SK-N-MC (cell line): ENCODE measurements at regions not wholly inside any gene's neighbourhood (a gene's known extent, or its start where the extent isn't known, plus 50 kb on each side); places are given as distances from the start of the nearest gene placed in this dataset.

Experiments
- DNase-seq: peaks from one replicate; pipeline ENCODE4 v3.0.0-alpha.2; 2011; ENCODE audit warnings: low read depth, low spot score
- H3K27ac ChIP-seq: fragments of 200-600 bp; sonication (generic); 2 replicates; pipeline ENCODE4 v1.5.1; 2016; ENCODE audit warnings: mixed run types
- H3K36me3 ChIP-seq: fragments of 200-600 bp; sonication (generic); 2 replicates; pipeline ENCODE4 v1.6.1; 2017; ENCODE audit warnings: antibody characterized with exemption, low read length, mixed read lengths; ENCODE audit not compliant: insufficient read depth
- H3K4me3 ChIP-seq: fragments of 200-600 bp; sonication (generic); 2 replicates; pipeline ENCODE4 v1.5.1; 2016
- H3K9ac ChIP-seq: fragments of 200-600 bp; sonication (generic); 2 replicates; pipeline ENCODE4 v1.8.0; 2017; ENCODE audit warnings: mixed run types, mixed read lengths; ENCODE audit not compliant: insufficient read length
- H3K9me3 ChIP-seq: fragments of 200-600 bp; sonication (generic); 2 replicates; pipeline ENCODE4 v1.6.1; 2017; ENCODE audit warnings: low read depth, mild to moderate bottlenecking, antibody characterized with exemption, low read length, moderate library complexity, mixed read lengths
- EZH2 ChIP-seq: fragments of 200-600 bp; sonication (generic); IDR thresholded peaks from one replicate; pipeline ENCODE4 v1.6.1; 2017; ENCODE audit warnings: antibody characterized with exemption
- FOXP2 ChIP-seq: optimal IDR thresholded peaks from 2 replicates; pipeline ENCODE3; 2011; ENCODE audit warnings: mild to moderate bottlenecking, moderate library complexity; ENCODE audit not compliant: insufficient read depth; ENCODE audit errors: extremely low read length, control extremely low read depth
- POLR2AphosphoS5 ChIP-seq: IDR thresholded peaks from 2 replicates; pipeline ENCODE4 v1.6.1; 2012; ENCODE audit warnings: mild to moderate bottlenecking, low read depth, low read length, borderline replicate concordance

- no peaks in the 10 kb centered on the region for H3K9me3 ChIP-seq
- H3K4me3 ChIP-seq, result no peak overlapping the region
- no peak for DNase-seq
- H3K27ac ChIP-seq, result no peak overlapping the region
- TF ChIP-seq EZH2, result no peak
- TF ChIP-seq POLR2AphosphoS5, result no peak
- no peak for TF ChIP-seq FOXP2
- no peak overlapping the region for H3K9ac ChIP-seq
- H3K36me3 ChIP-seq, result no peaks in the 10 kb centered on the region
These were observed 1057.5 kb downstream of the LRFN5 start for GRCh38 chr14:42664190-42664589.

GRCh38 chr14:42654707-42655106 lies 1048.0 kb downstream of the LRFN5 start:
- no peak overlapping the region for H3K9ac ChIP-seq
- H3K9me3 ChIP-seq, result no peaks in the 10 kb centered on the region
- DNase-seq, result no peak
- TF ChIP-seq POLR2AphosphoS5 (no peak), FOXP2 (no peak), EZH2 (no peak)
- H3K36me3 ChIP-seq, result no peaks in the 10 kb centered on the region
- H3K27ac ChIP-seq, result no peak overlapping the region
- H3K4me3 ChIP-seq, result no peak overlapping the region

GRCh38 chr14:42642787-42643186 lies 1036.1 kb downstream of the LRFN5 start:
- Histone ChIP-seq H3K36me3 (no peaks in the 10 kb centered on the region), H3K4me3 (no peak overlapping the region), H3K27ac (no peak overlapping the region), H3K9me3 (no peaks in the 10 kb centered on the region), H3K9ac (no peak overlapping the region)
- DNase-seq, result no peak
- TF ChIP-seq POLR2AphosphoS5, result no peak
- no peak for TF ChIP-seq FOXP2
- TF ChIP-seq EZH2, result no peak

- Histone ChIP-seq H3K4me3 (no peak overlapping the region), H3K9ac (no peak overlapping the region), H3K27ac (0 out of 2 replicates have a peak overlapping the region, but pooled peaks have one; percentile 16), H3K9me3 (no peaks in the 10 kb centered on the region), H3K36me3 (no peaks in the 10 kb centered on the region)
- no peak for DNase-seq
- TF ChIP-seq POLR2AphosphoS5 (no peak), FOXP2 (no peak), EZH2 (no peak)
These were observed 1026.9 kb downstream of the LRFN5 start for GRCh38 chr14:42633504-42634095.

GRCh38 chr14:42629553-42629952 lies 1022.9 kb downstream of the LRFN5 start:
- Histone ChIP-seq H3K27ac (no peak overlapping the region), H3K9ac (no peak overlapping the region), H3K36me3 (no peaks in the 10 kb centered on the region), H3K4me3 (no peak overlapping the region), H3K9me3 (no peaks in the 10 kb centered on the region)
- no peak for DNase-seq
- TF ChIP-seq EZH2, result no peak
- TF ChIP-seq POLR2AphosphoS5, result no peak
- TF ChIP-seq FOXP2, result no peak

- no peaks in the 10 kb centered on the region for H3K9me3 ChIP-seq
- no peak overlapping the region for H3K4me3 ChIP-seq
- TF ChIP-seq POLR2AphosphoS5, result no peak
- no peak for TF ChIP-seq EZH2
- TF ChIP-seq FOXP2, result no peak
- H3K36me3 ChIP-seq, result no peaks in the 10 kb centered on the region
- no peak overlapping the region for H3K27ac ChIP-seq
- no peak overlapping the region for H3K9ac ChIP-seq
- no peak for DNase-seq
These were observed 1021.9 kb downstream of the LRFN5 start for GRCh38 chr14:42628602-42629001.

GRCh38 chr14:42626986-42627385 lies 1020.3 kb downstream of the LRFN5 start:
- Histone ChIP-seq H3K9me3 (no peaks in the 10 kb centered on the region), H3K36me3 (no peaks in the 10 kb centered on the region), H3K27ac (no peak overlapping the region), H3K4me3 (no peak overlapping the region), H3K9ac (no peak overlapping the region)
- no peak for TF ChIP-seq FOXP2
- TF ChIP-seq POLR2AphosphoS5, result no peak
- no peak for TF ChIP-seq EZH2
- DNase-seq, result no peak

- H3K27ac ChIP-seq, result no peak overlapping the region
- DNase-seq, result no peak
- H3K4me3 ChIP-seq, result no peak overlapping the region
- no peak for TF ChIP-seq FOXP2
- no peaks in the 10 kb centered on the region for H3K36me3 ChIP-seq
- no peaks in the 10 kb centered on the region for H3K9me3 ChIP-seq
- no peak overlapping the region for H3K9ac ChIP-seq
These were observed 1018.5 kb downstream of the LRFN5 start for GRCh38 chr14:42624980-42625761.

GRCh38 chr14:42617005-42617404 lies 1010.3 kb downstream of the LRFN5 start:
- TF ChIP-seq FOXP2 (no peak), POLR2AphosphoS5 (no peak), EZH2 (no peak)
- no peak for DNase-seq
- H3K4me3 ChIP-seq, result no peak overlapping the region
- no peaks in the 10 kb centered on the region for H3K36me3 ChIP-seq
- H3K27ac ChIP-seq, result no peak overlapping the region
- no peak overlapping the region for H3K9ac ChIP-seq
- H3K9me3 ChIP-seq, result no peaks in the 10 kb centered on the region
